ENCODE measurements at regions not wholly inside any gene's neighbourhood (a gene's known extent, or its start where the extent isn't known, plus 50 kb on each side); places are given as distances from the start of the nearest gene placed in this dataset.

- CTCF ChIA-PET, result interaction anchor here (1.2 kb wide), 1 partner anchor 18 kb away, joined by 3 read pairs; no protein-coding TSS in a partner anchor
These were observed 62.8 kb upstream of the SLC39A10 start for GRCh38 chr2:195594248-195594647.

DNA sequence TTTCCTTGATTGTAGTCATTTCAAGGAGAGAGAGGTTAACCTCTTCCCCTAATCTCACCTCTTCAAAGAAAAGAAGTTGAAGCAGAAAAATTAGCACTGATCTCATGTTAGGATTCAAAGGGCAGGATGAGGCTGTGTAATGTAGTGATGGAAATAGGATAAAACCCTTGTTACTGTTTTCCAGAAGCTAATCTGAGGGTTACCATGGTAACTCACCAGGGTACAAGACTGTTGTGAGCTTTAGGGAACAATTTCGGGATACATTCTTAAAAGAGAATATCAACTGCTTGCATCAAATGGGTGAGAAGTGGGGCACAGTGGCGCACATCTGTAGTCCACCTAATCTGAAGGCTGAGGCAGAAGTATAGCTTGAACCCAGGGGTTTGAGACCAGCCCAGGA lies 64.9 kb upstream of the SLC39A10 start:
- intact Hi-C loops (cut with micrococcal nuclease), result no loop called here
- ChIA-PET POLR2A (interaction anchor here (7.0 kb wide), 1 partner anchor 66 kb away, joined by 51 read pairs; the partner anchor contains the start of gene SLC39A10), CTCF (interaction anchor here (0.6 kb wide), 1 partner anchor 681 kb away, joined by 3 read pairs; no protein-coding TSS in a partner anchor)
- Mint-ChIP-seq H3K27me3 (no peaks in the 10 kb centered on the region), H3K36me3 (ENCODE audit: low read depth) (no peaks in the 10 kb centered on the region), H3K4me3 (no peak overlapping the region), H3K4me1 (peaks cover 29% of the 10 kb centered on the region), H3K27ac (no peak overlapping the region), H3K9me3 (peaks cover 3% of the 10 kb centered on the region)
- DNase-seq (no peak), ATAC-seq (ENCODE audit: low read depth) (no peak)
- TF ChIP-seq, protein P1, sequence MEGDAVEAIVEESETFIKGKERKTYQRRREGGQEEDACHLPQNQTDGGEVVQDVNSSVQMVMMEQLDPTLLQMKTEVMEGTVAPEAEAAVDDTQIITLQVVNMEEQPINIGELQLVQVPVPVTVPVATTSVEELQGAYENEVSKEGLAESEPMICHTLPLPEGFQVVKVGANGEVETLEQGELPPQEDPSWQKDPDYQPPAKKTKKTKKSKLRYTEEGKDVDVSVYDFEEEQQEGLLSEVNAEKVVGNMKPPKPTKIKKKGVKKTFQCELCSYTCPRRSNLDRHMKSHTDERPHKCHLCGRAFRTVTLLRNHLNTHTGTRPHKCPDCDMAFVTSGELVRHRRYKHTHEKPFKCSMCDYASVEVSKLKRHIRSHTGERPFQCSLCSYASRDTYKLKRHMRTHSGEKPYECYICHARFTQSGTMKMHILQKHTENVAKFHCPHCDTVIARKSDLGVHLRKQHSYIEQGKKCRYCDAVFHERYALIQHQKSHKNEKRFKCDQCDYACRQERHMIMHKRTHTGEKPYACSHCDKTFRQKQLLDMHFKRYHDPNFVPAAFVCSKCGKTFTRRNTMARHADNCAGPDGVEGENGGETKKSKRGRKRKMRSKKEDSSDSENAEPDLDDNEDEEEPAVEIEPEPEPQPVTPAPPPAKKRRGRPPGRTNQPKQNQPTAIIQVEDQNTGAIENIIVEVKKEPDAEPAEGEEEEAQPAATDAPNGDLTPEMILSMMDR (IDR thresholded peaks at IDR 0.05), result no peak

More at GRCh38 chr2:195594248-195594647, 62.8 kb upstream of the SLC39A10 start:
- Mint-ChIP-seq H3K36me3 (ENCODE audit: low read depth) (no peaks in the 10 kb centered on the region), H3K27me3 (no peaks in the 10 kb centered on the region), H3K27ac (peak overlapping the region; percentile 9), H3K4me1 (peaks cover 29% of the 10 kb centered on the region), H3K4me3 (no peak overlapping the region), H3K9me3 (peaks cover 3% of the 10 kb centered on the region)
- DNase-seq, result no peak
- TF ChIP-seq, protein P1 (IDR thresholded peaks at IDR 0.05), result no peak
- intact Hi-C loops (cut with micrococcal nuclease), result loop anchor here (2.0 kb wide), 1 partner anchor 17 kb away; no protein-coding TSS in a partner anchor
- no peak for ATAC-seq (ENCODE audit: low read depth)
- POLR2A ChIA-PET, result interaction anchor here (0.6 to 7.0 kb wide), 3 partner anchors 53 to 96 kb away, joined by 3 to 51 read pairs (median 4); partner anchors contain the start of gene SLC39A10

DNA sequence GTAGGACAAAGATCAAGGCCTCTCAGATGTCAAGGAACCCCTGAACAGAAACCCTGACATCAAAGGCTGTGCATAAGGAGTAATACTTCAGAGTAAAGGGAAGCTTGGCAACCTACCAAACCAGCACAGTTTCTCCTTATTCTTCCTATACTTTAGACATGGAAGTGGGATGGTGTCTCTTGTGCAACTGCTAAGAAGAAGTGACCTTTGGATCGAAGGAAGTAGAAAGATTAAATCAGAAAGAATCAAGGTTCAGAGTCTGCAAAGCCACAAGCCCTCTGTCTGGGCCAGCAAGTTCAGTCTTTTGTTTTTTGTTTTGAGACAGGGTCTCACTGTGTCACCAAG lies 66.2 kb upstream of the SLC39A10 start:
- H3K9me3 Mint-ChIP-seq, result peaks cover 3% of the 10 kb centered on the region
- no peak for ATAC-seq (ENCODE audit: low read depth)
- H3K27ac Mint-ChIP-seq, result no peak overlapping the region
- POLR2A ChIA-PET, result interaction anchor here (0.5 to 7.0 kb wide), 2 partner anchors 60 to 67 kb away, joined by 8 to 51 read pairs; partner anchors contain the start of gene SLC39A10
- intact Hi-C loops (cut with micrococcal nuclease), result no loop called here
- no peaks in the 10 kb centered on the region for H3K27me3 Mint-ChIP-seq
- peaks cover 18% of the 10 kb centered on the region for H3K4me1 Mint-ChIP-seq
- TF ChIP-seq, protein P1 (IDR thresholded peaks at IDR 0.05), result no peak
- no peak overlapping the region for H3K4me3 Mint-ChIP-seq
- no peaks in the 10 kb centered on the region for H3K36me3 Mint-ChIP-seq (ENCODE audit: low read depth)
- CTCF ChIA-PET, result no interaction called here
- DNase-seq, result no peak

- Mint-ChIP-seq H3K4me3 (no peak overlapping the region), H3K36me3 (ENCODE audit: low read depth) (no peaks in the 10 kb centered on the region), H3K9me3 (no peaks in the 10 kb centered on the region), H3K27ac (no peak overlapping the region), H3K4me1 (peaks cover 12% of the 10 kb centered on the region), H3K27me3 (no peaks in the 10 kb centered on the region)
- TF ChIP-seq, protein P1 (IDR thresholded peaks at IDR 0.05), result no peak
- intact Hi-C loops (cut with micrococcal nuclease), result no loop called here
- ATAC-seq (ENCODE audit: low read depth) (no peak), DNase-seq (no peak)
- ChIA-PET CTCF (interaction anchor here (1.3 kb wide), 1 partner anchor 13 kb away, joined by 3 read pairs; no protein-coding TSS in a partner anchor), POLR2A (interaction anchor here (0.5 to 0.7 kb wide), 2 partner anchors 60 to 61 kb away, joined by 3 to 8 read pairs; no protein-coding TSS in a partner anchor)
These were observed 66.7 kb upstream of the SLC39A10 start for GRCh38 chr2:195590199-195590860.

GRCh38 chr2:195587966-195588365 lies 69.1 kb upstream of the SLC39A10 start:
- ChIA-PET CTCF (interaction anchor here (3.3 kb wide), 1 partner anchor 72 kb away, joined by 11 read pairs; no protein-coding TSS in a partner anchor), POLR2A (interaction anchor here (0.7 kb wide), 1 partner anchor 69 kb away, joined by 7 read pairs; no protein-coding TSS in a partner anchor)
- Mint-ChIP-seq H3K36me3 (ENCODE audit: low read depth) (no peaks in the 10 kb centered on the region), H3K4me1 (no peaks in the 10 kb centered on the region), H3K4me3 (no peak overlapping the region), H3K9me3 (no peaks in the 10 kb centered on the region), H3K27me3 (no peaks in the 10 kb centered on the region), H3K27ac (no peak overlapping the region)
- DNase-seq, result no peak
- intact Hi-C loops (cut with micrococcal nuclease), result loop anchor here (2.0 kb wide), 1 partner anchor 19 kb away; no protein-coding TSS in a partner anchor
- ATAC-seq (ENCODE audit: low read depth), result no peak
- TF ChIP-seq, protein P1 (IDR thresholded peaks at IDR 0.05), result no peak
